Upper lobe of right lung (tissue), 1 donor: ENCODE measurements at regions not wholly inside any gene's neighbourhood (a gene's known extent, or its start where the extent isn't known, plus 50 kb on each side); places are given as distances from the start of the nearest gene placed in this dataset.

Experiments
- ATAC-seq: fragments of 200-7000 bp; cut with Tn5 transposase; one replicate; pipeline ENCODE4 v1.9.1; 2020; ENCODE audit warnings: mild to moderate bottlenecking, moderate library complexity
- DNase-seq: peaks from one replicate; pipeline ENCODE4 v3.0.0-alpha.2; 2020
- H3K27ac ChIP-seq: fragments of 200-600 bp; one replicate; pipeline ENCODE4 v1.8.0; 2022
- H3K27me3 ChIP-seq: fragments of 200-600 bp; one replicate; pipeline ENCODE4 v1.8.0; 2022; ENCODE audit warnings: mild to moderate bottlenecking
- H3K36me3 ChIP-seq: fragments of 200-600 bp; one replicate; pipeline ENCODE4 v1.8.0; 2022
- H3K4me1 ChIP-seq: fragments of 200-600 bp; one replicate; pipeline ENCODE4 v1.8.0; 2022
- H3K4me3 ChIP-seq: fragments of 200-600 bp; one replicate; pipeline ENCODE4 v1.8.0; 2022; ENCODE audit warnings: mild to moderate bottlenecking
- H3K9me3 ChIP-seq: fragments of 200-600 bp; one replicate; pipeline ENCODE4 v1.8.0; 2022
- CTCF ChIP-seq: fragments of 200-600 bp; IDR thresholded peaks from one replicate; pipeline ENCODE4 v1.8.0; 2022; ENCODE audit warnings: antibody characterized with exemption
- intact Hi-C: fragments of 100-400 bp; cut with DNase I; formaldehyde crosslinking; loops from one replicate; pipeline ENCODE4 v1.11.0; 2022
- donor health status: DM: no; HTN: yes; CAD: no; lungs with severe emphysema.

- Histone ChIP-seq H3K27me3 (no peaks in the 10 kb centered on the region), H3K4me3 (no peak overlapping the region), H3K36me3 (no peaks in the 10 kb centered on the region), H3K27ac (no peak overlapping the region), H3K9me3 (no peaks in the 10 kb centered on the region), H3K4me1 (no peaks in the 10 kb centered on the region)
- DNase-seq (no peak), ATAC-seq (no peak)
- no peak for TF ChIP-seq CTCF
- intact Hi-C loops = no loop called here
Observed at GRCh38 chr6:51526049-51526448, 561.4 kb downstream of the PKHD1 start.

GRCh38 chr6:51526922-51527321 is 560.5 kb downstream of the PKHD1 start:
- DNase-seq = no peak
- H3K27ac ChIP-seq = no peak overlapping the region
- H3K4me1 ChIP-seq = no peaks in the 10 kb centered on the region
- TF ChIP-seq CTCF = no peak
- no peaks in the 10 kb centered on the region for H3K27me3 ChIP-seq
- H3K36me3 ChIP-seq = no peaks in the 10 kb centered on the region
- no peak for ATAC-seq
- no peak overlapping the region for H3K4me3 ChIP-seq
- intact Hi-C loops = no loop called here
- H3K9me3 ChIP-seq = no peaks in the 10 kb centered on the region

- no peak for TF ChIP-seq CTCF
- DNase-seq (no peak), ATAC-seq (no peak)
- no peaks in the 10 kb centered on the region for H3K27me3 ChIP-seq
- H3K9me3 ChIP-seq = no peaks in the 10 kb centered on the region
- H3K4me1 ChIP-seq = no peaks in the 10 kb centered on the region
- intact Hi-C loops = no loop called here
- no peaks in the 10 kb centered on the region for H3K36me3 ChIP-seq
- H3K4me3 ChIP-seq = no peak overlapping the region
- H3K27ac ChIP-seq = no peak overlapping the region
Observed at GRCh38 chr6:51528556-51528955, 558.9 kb downstream of the PKHD1 start.

- DNase-seq = no peak
- Histone ChIP-seq H3K27me3 (no peaks in the 10 kb centered on the region), H3K27ac (no peak overlapping the region), H3K4me1 (no peaks in the 10 kb centered on the region), H3K4me3 (no peak overlapping the region), H3K9me3 (no peaks in the 10 kb centered on the region), H3K36me3 (no peaks in the 10 kb centered on the region)
- no peak for ATAC-seq
- intact Hi-C loops = no loop called here
- no peak for TF ChIP-seq CTCF
Observed at GRCh38 chr6:51529240-51529639, 558.2 kb downstream of the PKHD1 start.

GRCh38 chr6:51531623-51532022 is 555.8 kb downstream of the PKHD1 start:
- H3K27me3 ChIP-seq = no peaks in the 10 kb centered on the region
- H3K4me1 ChIP-seq = no peaks in the 10 kb centered on the region
- DNase-seq (no peak), ATAC-seq (peak; percentile 36)
- H3K36me3 ChIP-seq = no peaks in the 10 kb centered on the region
- TF ChIP-seq CTCF = no peak
- H3K4me3 ChIP-seq = no peak overlapping the region
- H3K9me3 ChIP-seq = no peaks in the 10 kb centered on the region
- intact Hi-C loops = no loop called here
- no peak overlapping the region for H3K27ac ChIP-seq

- intact Hi-C loops = no loop called here
- ATAC-seq (no peak), DNase-seq (no peak)
- Histone ChIP-seq H3K27ac (no peak overlapping the region), H3K9me3 (no peaks in the 10 kb centered on the region), H3K4me1 (no peaks in the 10 kb centered on the region), H3K4me3 (no peak overlapping the region), H3K27me3 (no peaks in the 10 kb centered on the region), H3K36me3 (no peaks in the 10 kb centered on the region)
- TF ChIP-seq CTCF = no peak
Observed at GRCh38 chr6:51533962-51534361, 553.5 kb downstream of the PKHD1 start.
